HG02610 (cell line): ENCODE measurements at regions not wholly inside any gene's neighbourhood (a gene's known extent, or its start where the extent isn't known, plus 50 kb on each side); places are given as distances from the start of the nearest gene placed in this dataset.
"Not testable (repeated sequence)": the region's sequence is repeated elsewhere in the genome, so short reads cannot be mapped to it uniquely, and the experiment has no call there.

ENCODE experiments used
- ATAC-seq: cut with Tn5 transposase; IDR thresholded peaks from one replicate; pipeline ENCODE4 v1.9.1; 2021; ENCODE audit warnings: mild to moderate bottlenecking, moderate library complexity; ENCODE audit not compliant: unreplicated experiment

DNA sequence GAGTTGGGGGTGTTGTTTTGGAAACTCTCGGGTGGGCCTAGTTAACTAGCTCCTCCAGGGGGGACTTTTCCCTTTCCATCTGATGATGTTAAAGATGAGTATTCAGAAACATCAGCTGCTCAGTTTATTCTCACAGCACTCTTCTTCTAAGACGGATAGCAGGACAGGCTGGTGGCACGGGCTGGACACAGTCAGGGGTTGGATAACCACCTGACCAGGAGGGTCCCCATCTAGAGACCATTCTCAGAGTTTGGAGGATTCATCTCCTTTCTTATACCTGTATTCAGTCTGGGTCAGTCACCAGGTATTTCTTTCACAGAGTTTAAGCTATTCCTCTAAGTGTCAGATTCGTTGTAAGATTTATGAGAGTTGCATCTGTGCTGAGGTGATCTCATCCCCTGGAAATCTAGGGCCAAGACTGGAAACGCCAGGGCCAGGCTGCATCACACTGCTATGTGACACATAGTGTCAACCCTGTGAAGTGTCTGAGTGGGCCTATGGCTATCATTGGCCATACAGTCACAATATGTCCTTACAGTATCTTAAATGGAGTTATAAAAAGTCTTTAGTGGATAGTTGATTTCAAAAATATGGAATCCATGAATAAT lies 111.7 kb downstream of the FAM50B start:
- no peak for ATAC-seq

DNA sequence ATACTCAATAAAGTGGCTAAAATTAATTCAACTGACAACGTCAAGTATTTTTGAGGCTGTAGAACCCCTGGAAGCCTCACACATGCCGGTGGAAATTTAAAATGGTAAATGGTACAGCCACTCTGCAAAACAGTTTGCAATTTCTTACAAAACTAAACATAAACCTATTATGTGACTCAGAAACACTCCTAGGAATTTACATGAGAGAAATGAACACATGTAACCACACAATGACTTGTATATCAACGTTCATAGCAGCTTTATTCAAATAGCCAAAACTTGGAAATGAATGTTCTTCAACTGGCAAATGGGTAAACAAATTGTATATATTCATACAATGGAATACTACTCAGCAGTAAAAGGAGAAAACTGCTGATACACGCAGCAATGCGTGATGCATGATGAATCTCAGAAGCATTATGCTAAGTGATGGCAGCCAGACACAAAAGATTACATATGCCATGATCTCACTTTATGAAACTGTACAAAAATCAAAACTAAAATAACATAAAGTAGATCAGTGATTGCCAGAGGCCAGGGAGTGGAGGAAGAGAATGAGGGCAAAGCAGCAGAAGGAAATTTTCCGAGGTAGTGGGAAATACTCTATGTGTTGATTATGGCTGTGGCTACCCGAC lies 112.5 kb downstream of the FAM50B start:
- ATAC-seq = no peak

DNA sequence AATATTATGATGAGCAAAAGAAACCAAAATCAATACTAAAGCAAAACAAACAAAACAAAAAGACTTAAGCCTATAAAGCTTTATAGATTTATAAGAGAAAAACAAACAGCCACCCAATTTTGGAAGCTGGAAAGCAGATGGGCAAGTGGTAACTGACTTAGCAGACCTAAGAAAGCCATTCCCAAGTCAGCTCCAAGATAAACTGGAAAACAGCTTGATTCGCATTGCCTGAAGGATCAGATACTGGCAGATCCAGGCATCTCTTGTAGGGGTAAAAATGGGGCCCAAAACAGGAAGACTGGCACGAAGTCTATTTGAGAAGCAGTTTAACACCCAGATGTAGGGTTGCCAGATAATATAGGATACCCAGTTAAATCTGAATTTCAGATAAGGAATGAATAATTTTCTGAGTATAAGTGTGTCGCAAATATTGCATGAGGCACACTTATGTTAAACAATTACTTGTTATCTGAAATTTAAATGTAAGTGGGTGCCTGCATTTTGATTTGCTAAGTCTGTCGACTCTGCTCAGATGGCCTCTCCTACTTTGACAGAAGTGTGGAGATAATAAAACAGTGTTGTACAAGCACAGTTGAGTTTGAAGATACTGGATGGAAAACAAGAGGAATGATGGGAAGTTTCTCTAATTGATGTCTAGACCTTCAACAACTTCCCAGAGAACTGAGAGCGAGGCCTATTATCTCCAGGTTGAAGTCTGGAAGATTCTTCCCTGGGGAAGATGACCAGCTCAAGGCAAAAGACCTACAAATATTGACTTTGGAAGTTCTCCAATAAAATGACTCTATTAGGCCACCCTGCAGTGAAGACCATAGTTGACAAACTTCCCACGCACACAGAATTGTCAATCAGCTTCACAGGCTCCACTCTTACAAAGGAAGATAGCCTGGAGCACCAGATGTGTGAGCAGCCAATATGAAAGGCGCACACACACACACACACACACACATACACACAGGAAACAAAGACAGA lies 113.4 kb downstream of the FAM50B start:
- ATAC-seq = no peak

DNA sequence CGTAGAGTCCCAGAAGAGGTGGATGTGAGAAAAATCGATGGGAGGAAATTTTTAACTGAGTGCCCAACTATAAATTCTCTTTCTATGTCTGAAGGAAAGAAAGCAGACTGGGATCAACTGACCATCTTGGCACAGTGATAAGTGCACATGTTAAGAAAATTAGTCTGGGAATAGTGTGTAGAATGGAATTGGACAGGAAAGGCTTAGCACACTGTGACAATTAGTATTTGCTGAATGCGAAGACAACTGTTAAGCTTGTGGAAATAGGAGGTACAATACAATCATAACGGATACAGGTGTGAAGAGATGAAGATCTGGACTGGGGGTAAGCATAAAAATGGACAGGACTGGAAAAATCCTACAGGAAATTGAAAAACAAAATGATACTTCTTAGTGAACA lies 114.3 kb downstream of the FAM50B start:
- ATAC-seq = no peak

DNA sequence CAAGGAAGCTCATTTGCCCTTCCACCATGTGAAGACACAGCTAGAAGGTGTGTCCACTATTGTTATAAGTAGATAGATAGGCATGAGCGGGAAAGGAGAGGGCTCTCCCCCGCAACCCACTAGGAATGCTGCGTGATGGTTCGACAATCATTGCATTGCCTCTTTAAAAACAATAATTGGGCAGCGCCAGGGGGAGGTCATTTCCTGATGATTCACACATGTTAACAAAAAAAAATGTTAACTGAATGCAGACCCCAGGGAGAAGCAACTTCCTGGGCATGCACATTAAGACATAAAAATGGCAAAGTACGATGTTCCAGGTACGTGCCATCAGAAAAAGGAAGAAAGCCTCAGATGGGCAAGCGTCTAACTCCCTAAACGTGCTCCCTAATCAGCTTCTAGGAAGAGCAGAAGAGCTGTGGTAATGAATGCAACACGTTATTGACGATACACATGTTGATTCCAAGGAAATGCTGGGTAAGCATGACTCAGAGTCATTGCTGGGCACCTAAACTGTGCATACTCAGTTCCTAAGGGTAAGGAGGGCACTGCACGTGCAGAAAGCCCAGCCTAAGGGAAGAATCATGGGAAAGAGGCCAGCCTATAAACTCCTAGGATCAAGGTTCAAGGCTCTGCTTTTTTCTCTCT lies 113.7 kb downstream of the FAM217A start:
- ATAC-seq = no peak

DNA sequence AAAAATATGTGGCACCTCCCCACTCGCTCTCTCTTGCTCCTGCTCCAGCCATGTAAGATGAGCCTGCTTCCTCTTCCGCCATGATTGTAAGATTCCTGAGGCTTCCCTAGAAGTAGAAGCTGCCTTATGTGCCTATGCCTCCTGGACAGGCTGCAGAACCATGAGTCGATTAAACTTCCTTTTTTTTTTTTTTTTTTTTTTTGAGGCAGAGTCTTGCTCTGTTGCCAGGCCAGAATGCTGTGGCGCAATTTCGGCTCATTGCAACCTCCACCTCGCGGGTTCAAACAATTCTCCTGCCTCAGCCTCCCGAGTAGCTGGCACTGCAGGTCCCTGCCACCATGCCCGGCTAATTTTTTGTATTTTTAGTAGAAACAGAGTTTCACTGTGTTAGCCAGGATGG lies 112.5 kb downstream of the FAM217A start:
- ATAC-seq = no peak

DNA sequence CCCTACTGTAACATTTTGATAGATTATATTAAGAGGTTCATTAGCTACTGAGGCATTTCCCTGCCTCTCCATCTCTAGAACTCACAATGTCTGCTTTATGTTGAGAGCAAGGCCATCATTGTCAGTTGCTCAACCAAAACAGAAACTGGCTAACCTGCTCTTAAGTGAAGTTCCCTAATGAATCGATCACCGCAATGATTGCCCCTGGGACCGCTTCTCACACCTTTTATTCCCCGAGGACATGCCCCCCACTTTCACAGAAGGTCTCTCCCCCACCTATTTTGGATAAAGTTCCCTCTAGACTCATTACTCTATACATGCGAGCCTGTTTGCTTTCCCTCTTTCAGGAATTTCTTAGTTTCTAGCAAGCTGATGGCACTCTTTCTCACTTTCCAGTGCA lies 108.8 kb downstream of the FAM217A start:
- no peak for ATAC-seq

DNA sequence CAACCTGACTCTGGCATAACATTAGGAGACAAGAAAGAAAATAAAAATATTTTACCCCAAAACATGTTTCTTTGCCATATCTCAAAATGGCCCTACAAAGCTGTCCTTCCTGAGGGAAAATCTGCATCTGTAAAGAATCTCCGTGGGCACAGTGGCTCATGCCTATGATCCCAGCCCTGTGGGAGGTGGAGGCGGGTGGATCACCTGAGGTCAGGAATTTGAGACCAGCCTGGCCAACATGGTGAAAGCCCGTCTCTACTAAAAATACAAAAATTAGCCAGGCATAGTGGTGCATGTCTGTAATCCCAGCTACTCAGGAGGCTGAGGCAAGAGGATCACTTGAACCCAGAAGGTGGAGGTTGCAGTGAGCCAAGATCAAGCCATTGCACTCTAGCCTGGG lies 105.8 kb downstream of the FAM217A start:
- not testable (repeated sequence) for ATAC-seq

DNA sequence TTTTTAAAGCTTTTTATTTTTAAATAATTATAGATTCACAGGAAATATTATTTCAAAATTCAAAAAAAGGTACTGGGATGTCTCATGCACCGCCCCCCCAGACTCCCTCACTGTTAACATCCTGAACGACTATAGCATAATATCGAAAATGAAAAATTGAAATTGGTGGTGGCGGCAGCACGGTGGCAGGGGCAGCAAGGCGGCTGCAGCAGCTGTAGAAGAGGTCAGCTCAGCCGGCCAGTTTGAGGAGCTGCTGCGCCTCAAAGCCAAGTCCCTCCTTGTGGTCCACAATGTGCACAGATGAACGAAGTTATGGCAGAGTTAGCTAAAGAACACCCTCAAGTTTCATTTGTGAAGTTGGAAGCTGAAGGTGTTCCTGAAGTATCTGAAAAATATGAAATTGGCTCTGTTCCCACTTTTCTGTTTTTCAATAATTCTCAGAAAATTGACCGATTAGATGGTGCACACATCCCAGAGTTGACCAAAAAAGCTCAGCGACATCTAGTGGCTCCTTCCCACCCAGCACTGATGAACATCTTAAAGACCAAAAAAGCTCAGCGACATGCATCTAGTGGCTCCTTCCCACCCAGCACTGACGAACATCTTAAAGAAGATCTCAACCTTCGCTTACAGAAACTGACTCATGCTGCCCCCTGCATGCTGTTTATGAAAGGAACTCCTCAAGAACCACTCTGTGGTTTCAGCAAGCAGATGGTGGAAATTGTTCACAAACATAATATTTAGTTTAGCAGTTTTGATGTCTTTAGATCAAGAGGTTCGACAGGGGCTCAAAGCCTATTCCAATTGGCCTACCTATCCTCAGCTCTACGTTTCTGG lies 100.8 kb downstream of the FAM217A start:
- ATAC-seq = peak; percentile 68

DNA sequence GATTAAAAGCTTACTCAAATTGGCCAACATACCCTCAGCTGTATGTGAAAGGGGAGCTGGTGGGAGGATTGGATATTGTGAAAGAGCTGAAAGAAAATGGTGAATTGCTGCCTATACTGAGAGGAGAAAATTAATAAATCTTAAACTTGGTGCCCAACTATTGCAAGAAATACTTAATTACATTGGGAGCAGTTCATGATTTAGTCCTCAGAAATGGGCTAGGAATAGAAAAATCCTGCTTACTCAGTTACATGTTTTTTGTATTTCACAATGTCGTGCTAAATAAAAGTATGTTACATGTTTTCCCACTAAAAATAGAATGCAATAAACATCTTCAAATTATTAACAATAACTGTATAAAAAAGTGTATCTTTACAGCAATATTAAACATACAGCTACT lies 100.0 kb downstream of the FAM217A start:
- ATAC-seq = not testable (repeated sequence)

DNA sequence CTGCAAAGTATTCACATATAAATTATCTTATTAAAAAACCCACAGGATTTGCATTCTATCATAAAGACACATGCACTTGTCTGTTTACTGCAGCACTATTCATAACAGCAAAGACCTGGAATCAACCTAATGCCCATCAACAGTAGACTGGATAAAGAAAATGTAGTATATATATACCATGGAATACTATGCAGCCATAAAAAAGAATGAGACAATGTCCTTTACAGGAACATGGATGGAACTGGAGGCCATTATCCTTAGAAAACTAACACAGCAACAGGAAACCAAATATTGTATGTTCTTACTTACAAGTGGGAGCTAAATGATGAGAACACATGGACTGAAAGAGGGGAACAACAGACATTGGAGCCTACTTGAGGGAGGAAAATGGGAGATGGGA lies 97.0 kb downstream of the FAM217A start:
- ATAC-seq = no peak

DNA sequence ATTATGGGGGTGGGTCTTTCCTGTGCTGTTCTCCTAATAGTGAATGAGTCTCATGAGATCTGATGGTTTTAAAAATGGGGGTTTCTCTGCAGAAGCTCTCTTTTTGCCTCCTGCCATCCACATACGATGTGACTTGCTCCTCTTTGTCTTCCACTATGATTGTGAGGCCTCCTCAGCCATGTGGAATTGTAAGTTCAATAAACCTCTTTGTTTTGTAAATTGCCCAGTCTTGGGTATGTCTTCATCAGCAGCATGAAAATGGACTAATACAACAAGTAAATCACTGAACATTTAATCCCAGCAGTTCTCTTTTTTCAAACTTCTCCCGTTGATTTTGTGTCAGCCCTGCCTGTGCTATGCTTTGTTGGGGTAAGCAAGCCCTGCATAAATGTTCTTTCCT lies 95.2 kb downstream of the FAM217A start:
- no peak for ATAC-seq

DNA sequence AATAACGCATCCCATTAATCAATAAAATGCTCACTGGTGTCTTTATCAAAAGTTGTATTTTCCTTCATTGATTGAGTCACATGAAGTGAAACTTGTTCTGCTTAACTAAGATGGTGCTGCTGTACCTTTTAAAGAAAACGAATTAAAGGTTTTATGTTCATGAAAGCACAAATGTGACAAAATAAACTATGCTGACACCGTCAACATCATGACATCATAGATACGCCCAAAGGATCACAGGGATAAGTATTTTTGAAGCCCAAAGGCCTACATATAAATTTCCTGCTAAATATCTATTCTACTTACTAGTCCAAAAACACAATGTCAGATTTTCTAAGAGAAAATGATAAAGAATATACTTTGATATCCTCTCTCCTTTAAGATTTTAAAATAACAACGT lies 94.4 kb downstream of the FAM217A start:
- ATAC-seq = no peak

DNA sequence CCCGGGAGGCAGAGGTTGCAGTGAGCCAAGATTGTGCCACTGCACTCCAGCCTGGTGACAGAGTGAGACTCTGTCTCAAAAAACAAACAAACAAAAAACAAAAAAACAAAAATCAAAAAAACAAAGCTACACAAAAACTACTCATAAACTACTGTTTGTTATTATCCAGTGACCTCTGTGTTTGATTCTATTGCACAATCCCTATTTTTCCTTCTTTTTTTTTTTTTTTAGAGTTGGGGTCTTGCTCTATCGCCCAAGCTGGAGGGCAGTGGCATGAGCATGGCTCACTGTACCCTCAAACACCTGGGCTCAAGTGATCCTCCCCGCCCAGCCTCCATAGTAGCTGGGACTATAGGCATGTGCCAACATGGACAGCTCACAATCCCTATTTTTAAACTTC lies 92.7 kb downstream of the FAM217A start:
- no peak for ATAC-seq

DNA sequence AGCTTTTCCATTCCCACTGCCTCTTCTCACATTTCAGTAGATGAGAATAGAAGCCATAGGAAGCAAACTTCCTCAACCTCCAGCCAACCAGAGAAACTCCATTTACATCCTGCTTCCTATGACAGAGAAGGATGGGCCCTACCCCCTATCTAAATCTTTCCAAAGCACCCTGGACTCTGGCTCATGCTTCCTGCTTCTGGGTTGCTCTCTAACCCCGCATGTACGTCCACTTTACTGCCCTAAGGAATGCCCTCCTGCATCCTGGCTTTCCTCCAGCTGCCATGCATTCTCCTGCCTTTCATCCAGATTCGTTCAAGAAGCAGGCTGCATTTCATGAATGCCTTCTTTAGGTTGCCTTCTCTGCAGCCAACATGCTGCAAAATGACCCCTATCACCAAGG lies 91.9 kb downstream of the FAM217A start:
- ATAC-seq = no peak

DNA sequence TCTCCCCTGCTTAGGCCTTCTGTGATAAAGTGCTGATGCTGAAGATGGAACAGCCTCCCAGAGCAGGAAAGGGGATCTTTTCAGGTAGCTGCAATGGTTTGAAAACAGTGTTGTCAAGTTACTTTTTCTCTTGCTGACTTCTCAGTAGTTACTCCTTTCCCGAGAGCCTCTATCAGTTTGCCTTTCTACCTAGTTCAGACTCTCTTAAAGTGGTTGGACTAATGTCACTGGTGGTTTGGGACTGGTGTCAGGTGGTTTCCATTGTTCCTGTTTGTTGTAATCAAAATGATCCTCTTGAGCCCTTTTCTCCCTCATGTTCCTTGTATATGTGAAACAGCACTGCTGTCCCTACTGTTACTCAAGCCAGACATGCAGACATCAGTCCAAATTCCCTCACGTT lies 91.4 kb downstream of the FAM217A start:
- ATAC-seq = no peak

DNA sequence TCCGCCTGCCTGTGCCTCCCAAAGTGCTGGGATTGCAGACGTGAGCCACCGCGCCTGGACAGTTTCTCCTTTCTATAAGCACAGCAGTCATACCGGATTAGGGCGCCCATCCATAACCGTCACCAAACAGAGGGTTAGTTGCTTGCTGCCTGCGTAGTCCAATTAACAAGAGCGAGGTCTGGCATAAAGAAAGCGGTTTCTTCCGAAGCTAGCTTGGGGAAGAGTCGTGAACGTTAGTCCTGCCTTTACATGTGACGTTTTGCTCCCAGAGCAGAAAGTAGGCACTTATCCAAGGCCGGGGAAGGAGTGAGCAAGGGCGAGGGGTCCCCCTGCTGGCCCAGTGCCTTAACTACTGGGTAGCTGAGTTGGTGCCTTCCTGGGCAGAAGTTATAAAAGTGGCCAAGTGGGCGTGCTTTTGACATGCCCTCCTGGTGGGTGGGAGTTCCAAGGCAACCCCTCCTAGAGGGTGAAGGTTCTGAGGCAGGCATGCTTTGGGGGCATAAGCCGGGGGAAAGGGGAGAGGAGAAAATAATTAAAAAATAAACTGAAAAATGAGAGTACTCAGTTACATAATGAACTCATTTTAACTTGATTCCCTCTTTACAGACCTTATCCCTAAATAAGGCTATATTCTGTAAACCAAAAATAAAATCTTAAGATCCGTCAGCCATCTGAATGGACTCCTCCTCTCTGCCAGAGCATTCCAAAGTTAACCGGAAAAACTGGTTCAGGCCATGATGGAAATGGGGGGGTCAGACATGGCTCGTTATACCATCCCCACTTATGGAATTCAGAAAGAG lies 88.0 kb downstream of the FAM217A start:
- peak; percentile 73 for ATAC-seq

DNA sequence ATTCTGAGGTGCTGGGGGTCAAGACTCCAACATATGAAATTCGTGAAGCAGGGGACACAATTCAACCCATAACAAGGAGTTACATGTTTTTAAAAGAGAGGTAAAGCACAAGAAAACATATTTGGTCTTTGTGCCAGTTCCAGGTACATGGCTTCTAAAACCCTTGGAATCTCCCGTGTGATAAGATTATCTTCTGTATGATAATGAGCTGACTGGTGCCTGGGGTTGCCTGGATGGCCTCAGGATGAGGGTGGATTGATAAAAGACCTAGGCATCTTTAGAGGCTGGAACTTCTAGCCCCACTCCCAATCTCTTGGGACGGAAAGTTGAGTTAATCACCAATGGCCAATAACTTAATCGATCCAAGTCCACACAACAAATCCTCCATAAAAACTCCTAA lies 87.0 kb downstream of the FAM217A start:
- ATAC-seq = no peak

DNA sequence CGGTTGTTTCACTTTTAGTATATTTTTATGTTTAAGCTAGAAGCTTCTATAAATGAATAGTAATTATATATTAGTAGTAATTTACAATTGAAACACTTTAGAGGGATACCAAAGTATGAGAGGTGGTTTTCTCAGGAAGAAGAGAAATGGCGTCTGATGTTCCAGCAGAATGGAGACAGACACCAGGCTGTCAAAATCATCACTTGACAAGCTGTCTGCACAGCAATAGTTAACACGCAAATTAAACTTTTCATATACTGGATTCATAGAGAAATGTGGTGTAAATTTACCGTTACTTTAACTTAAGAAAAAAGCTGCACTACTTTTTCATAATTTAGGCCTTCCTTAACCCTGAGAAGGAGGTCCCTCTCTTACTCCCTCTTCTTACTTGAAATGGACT lies 82.6 kb downstream of the FAM217A start:
- no peak for ATAC-seq
